ENCODE measurements at regions not wholly inside any gene's neighbourhood (a gene's known extent, or its start where the extent isn't known, plus 50 kb on each side); places are given as distances from the start of the nearest gene placed in this dataset.

GRCh38 chr12:60337839-60338549 lies 742.2 kb downstream of the SLC16A7 start:
- TF ChIP-seq CTCF (conservative IDR thresholded peaks at IDR 0.05 in 1 of 2, IDR thresholded peaks at IDR 0.05 in 1 of 2; ENCODE audit: low read depth in 1 of 2, low read length in 2 of 2) (no peak), EZH2 (IDR thresholded peaks at IDR 0.05; ENCODE audit: low read length, missing control alignments) (no peak)

All from fibroblast of lung (primary cell).